SK-N-MC (cell line): ENCODE measurements at regions not wholly inside any gene's neighbourhood (a gene's known extent, or its start where the extent isn't known, plus 50 kb on each side); places are given as distances from the start of the nearest gene placed in this dataset.

ENCODE experiments used
- DNase-seq: peaks from one replicate; pipeline ENCODE4 v3.0.0-alpha.2; 2011; ENCODE audit warnings: low read depth, low spot score
- H3K27ac ChIP-seq: fragments of 200-600 bp; sonication (generic); 2 replicates; pipeline ENCODE4 v1.5.1; 2016; ENCODE audit warnings: mixed run types
- H3K36me3 ChIP-seq: fragments of 200-600 bp; sonication (generic); 2 replicates; pipeline ENCODE4 v1.6.1; 2017; ENCODE audit warnings: antibody characterized with exemption, low read length, mixed read lengths; ENCODE audit not compliant: insufficient read depth
- H3K4me3 ChIP-seq: fragments of 200-600 bp; sonication (generic); 2 replicates; pipeline ENCODE4 v1.5.1; 2016
- H3K9ac ChIP-seq: fragments of 200-600 bp; sonication (generic); 2 replicates; pipeline ENCODE4 v1.8.0; 2017; ENCODE audit warnings: mixed run types, mixed read lengths; ENCODE audit not compliant: insufficient read length
- H3K9me3 ChIP-seq: fragments of 200-600 bp; sonication (generic); 2 replicates; pipeline ENCODE4 v1.6.1; 2017; ENCODE audit warnings: low read depth, mild to moderate bottlenecking, antibody characterized with exemption, low read length, moderate library complexity, mixed read lengths
- EZH2 ChIP-seq: fragments of 200-600 bp; sonication (generic); IDR thresholded peaks from one replicate; pipeline ENCODE4 v1.6.1; 2017; ENCODE audit warnings: antibody characterized with exemption
- FOXP2 ChIP-seq: optimal IDR thresholded peaks from 2 replicates; pipeline ENCODE3; 2011; ENCODE audit warnings: mild to moderate bottlenecking, moderate library complexity; ENCODE audit not compliant: insufficient read depth; ENCODE audit errors: extremely low read length, control extremely low read depth
- POLR2AphosphoS5 ChIP-seq: IDR thresholded peaks from 2 replicates; pipeline ENCODE4 v1.6.1; 2012; ENCODE audit warnings: mild to moderate bottlenecking, low read depth, low read length, borderline replicate concordance

DNA sequence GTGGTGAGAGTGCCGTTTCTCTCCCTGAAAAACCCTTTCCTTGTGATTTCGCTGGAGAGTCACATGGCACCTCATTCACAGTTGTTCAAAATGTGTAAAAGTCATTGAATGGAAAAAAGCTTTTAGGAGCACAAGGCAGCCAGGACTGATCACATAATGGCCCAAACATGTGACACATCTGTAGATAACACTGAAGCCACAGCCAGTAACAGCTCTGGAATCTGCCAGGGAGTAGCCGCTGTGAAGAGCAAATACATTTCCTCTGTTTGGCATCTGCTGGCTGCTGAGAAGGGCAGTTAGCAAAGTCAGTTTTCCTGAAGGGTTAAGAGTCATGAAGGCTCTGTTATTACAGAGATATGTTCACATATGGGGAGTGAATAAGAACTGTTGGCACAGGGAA lies 271.8 kb downstream of the NNT start:
- Histone ChIP-seq H3K36me3 (no peaks in the 10 kb centered on the region), H3K27ac (no peak overlapping the region), H3K9me3 (no peaks in the 10 kb centered on the region), H3K9ac (no peak overlapping the region), H3K4me3 (no peak overlapping the region)
- TF ChIP-seq FOXP2 = no peak
- TF ChIP-seq EZH2 = no peak
- no peak for TF ChIP-seq POLR2AphosphoS5
- no peak for DNase-seq

DNA sequence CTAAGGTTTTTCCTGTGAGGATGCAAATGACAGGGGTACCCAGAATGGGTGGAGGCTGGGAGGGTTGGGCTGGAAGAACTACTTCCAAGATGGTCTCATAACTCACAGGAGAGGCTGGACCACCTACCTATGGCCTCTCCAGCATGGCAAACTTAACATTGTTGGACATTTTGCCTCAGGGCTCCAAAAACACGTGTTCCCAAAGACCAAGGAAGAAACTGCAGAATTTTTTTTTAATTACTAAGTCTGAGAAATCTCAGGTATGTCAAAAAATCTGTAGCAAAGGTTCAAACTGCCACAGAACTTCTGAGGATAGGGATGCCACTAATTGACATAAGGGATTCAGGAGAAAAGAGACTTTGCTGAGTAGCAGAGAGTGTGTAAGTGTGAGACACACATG lies 270.8 kb downstream of the NNT start:
- no peaks in the 10 kb centered on the region for H3K36me3 ChIP-seq
- TF ChIP-seq EZH2 (no peak), POLR2AphosphoS5 (no peak), FOXP2 (no peak)
- no peak overlapping the region for H3K27ac ChIP-seq
- no peaks in the 10 kb centered on the region for H3K9me3 ChIP-seq
- H3K9ac ChIP-seq = no peak overlapping the region
- no peak overlapping the region for H3K4me3 ChIP-seq
- DNase-seq = no peak

DNA sequence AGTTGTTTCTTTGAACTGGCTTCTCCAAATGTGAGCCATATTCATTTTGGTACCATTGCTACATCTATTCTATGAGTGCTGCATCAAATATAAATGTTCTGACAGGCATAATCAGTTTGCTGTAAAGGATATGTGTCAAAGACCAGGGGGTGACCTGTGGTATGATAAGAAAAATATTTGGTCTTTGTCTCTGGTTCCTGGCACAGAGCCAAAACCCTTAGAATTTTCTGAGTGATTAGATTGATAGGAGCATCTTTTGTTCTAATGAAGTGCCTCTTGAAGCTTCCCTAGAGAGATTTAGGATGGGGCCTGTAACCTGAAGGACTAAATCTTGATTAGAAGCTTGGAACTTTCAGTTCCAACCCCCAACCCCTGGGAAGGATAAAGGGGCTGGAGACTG lies 256.3 kb downstream of the NNT start:
- H3K4me3 ChIP-seq = no peak overlapping the region
- TF ChIP-seq POLR2AphosphoS5 (no peak), FOXP2 (no peak), EZH2 (no peak)
- DNase-seq = no peak
- no peaks in the 10 kb centered on the region for H3K36me3 ChIP-seq
- H3K9ac ChIP-seq = no peak overlapping the region
- H3K9me3 ChIP-seq = no peaks in the 10 kb centered on the region
- H3K27ac ChIP-seq = no peak overlapping the region

DNA sequence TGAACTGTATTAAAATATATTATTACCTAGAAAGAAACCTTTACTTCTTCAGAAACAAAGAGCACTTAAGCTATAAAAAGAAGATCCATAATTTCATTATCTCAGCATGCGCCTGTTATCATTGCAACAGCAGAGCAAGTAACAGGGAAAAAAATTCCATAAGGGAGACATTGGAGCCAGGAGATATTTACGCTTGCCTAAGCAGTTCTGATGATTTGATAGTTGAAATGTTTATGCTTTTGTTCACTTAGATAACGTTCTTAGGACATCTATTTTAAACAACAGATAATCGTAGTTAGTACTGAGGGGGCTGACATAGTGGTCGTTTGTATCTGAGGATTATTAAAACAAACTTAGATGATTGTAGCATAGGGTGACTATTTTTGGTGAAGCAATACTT lies 252.5 kb downstream of the NNT start:
- Histone ChIP-seq H3K9me3 (no peaks in the 10 kb centered on the region), H3K36me3 (no peaks in the 10 kb centered on the region), H3K4me3 (no peak overlapping the region), H3K27ac (no peak overlapping the region), H3K9ac (no peak overlapping the region)
- no peak for TF ChIP-seq FOXP2
- no peak for TF ChIP-seq EZH2
- no peak for TF ChIP-seq POLR2AphosphoS5
- DNase-seq = no peak

DNA sequence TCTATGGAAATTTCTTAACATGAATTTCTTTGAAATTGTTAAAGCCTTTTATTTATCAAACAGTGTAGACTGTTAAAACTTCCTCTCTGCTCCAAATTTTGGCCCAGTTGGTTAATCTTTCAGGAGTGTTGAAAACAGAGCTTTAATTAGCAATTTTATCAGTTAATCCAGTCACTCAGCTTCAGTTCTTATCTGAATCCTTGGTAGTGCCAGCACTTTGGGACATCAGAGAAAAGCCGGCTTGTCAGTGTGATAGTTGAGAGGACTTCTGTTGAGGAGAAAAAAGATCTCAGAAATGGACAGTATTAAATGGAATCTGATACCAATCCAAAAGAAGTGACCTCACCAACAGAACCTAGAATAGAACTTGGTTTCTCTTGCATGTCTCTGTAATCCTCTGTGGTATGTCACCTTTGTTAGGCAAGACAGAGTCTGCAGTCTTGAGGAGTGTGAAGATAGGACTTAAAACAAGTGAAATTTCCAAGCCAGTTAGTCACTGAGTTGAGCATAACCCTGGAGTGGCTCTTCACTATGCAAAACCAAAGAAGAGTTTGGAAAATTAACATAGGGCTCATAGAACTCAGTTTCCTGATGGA lies 251.8 kb downstream of the NNT start:
- TF ChIP-seq FOXP2 = no peak
- no peak for TF ChIP-seq EZH2
- TF ChIP-seq POLR2AphosphoS5 = no peak
- no peaks in the 10 kb centered on the region for H3K36me3 ChIP-seq
- H3K9ac ChIP-seq = no peak overlapping the region
- H3K9me3 ChIP-seq = no peaks in the 10 kb centered on the region
- DNase-seq = no peak
- no peak overlapping the region for H3K27ac ChIP-seq
- H3K4me3 ChIP-seq = no peak overlapping the region

DNA sequence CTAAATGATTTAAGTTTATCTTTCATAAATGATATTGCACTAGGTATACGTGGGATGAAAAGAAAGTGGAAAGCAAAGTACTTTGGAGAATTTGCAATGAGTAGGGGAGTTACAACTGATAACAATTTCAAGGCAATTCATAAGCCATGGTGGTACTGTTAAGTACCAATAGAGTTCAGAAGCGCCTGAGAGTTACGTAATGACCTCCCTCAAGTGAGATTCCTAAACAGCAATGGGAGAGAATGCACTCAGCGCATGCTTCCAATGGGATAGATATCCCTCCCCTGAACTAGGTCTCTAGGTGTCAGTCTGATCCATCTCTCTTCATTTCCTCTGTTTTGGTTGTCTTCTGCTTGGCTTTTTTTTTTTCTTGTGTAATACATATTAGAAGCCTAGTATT lies 249.3 kb downstream of the NNT start:
- no peak for DNase-seq
- H3K4me3 ChIP-seq = no peak overlapping the region
- H3K9ac ChIP-seq = no peak overlapping the region
- H3K27ac ChIP-seq = no peak overlapping the region
- no peaks in the 10 kb centered on the region for H3K9me3 ChIP-seq
- H3K36me3 ChIP-seq = no peaks in the 10 kb centered on the region
- TF ChIP-seq POLR2AphosphoS5 (no peak), FOXP2 (no peak), EZH2 (no peak)

GRCh38 chr5:43851741-43852140 lies 248.8 kb downstream of the NNT start:
- H3K4me3 ChIP-seq = no peak overlapping the region
- H3K9ac ChIP-seq = no peak overlapping the region
- H3K36me3 ChIP-seq = no peaks in the 10 kb centered on the region
- DNase-seq = no peak
- no peak for TF ChIP-seq FOXP2
- no peak for TF ChIP-seq EZH2
- TF ChIP-seq POLR2AphosphoS5 = no peak
- H3K9me3 ChIP-seq = no peaks in the 10 kb centered on the region
- H3K27ac ChIP-seq = no peak overlapping the region

DNA sequence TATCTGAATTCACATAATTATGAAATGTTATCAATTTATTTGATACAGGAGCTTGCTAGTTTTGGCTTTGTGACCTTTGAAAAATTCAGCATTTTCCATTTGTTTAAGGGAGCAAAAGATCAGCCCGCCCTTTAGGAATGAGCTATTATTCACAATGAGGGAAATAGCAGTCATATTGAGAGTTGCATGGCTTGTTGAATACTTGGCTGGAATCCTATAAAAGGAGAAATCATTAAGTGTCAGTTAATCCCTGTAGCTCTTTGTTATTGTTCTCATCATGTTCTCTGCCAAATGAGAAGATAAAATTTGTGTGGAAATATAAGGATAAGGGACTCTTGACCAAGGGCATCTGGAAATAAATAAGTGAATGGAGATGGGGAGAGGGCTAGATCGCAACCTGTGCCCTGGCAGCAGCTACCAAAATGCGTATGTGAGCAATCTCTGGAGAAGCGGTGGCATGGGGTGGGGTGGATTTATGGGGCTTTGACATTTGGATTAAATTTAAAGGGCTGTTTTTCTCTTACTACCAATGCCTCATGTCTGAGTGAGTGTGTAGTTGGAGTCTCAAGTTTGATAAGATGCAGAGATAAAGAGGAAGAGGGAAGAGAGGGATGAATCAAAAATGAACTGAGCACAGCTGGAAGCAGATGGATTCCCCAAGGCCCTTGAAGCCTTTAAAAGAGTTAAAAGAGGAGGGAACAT lies 237.6 kb downstream of the NNT start:
- no peak for DNase-seq
- no peak for TF ChIP-seq EZH2
- no peak for TF ChIP-seq POLR2AphosphoS5
- TF ChIP-seq FOXP2 = no peak
- H3K36me3 ChIP-seq = no peaks in the 10 kb centered on the region

GRCh38 chr5:43839218-43839617 lies 236.2 kb downstream of the NNT start:
- DNase-seq = no peak
- H3K27ac ChIP-seq = no peak overlapping the region
- H3K9ac ChIP-seq = no peak overlapping the region
- H3K9me3 ChIP-seq = no peaks in the 10 kb centered on the region
- H3K36me3 ChIP-seq = no peaks in the 10 kb centered on the region
- TF ChIP-seq POLR2AphosphoS5 (no peak), FOXP2 (no peak), EZH2 (no peak)
- no peak overlapping the region for H3K4me3 ChIP-seq

More for the DNA sequence above, 237.6 kb downstream of the NNT start:
- no peak overlapping the region for H3K4me3 ChIP-seq
- H3K27ac ChIP-seq = no peak overlapping the region
- no peak overlapping the region for H3K9ac ChIP-seq
- no peaks in the 10 kb centered on the region for H3K9me3 ChIP-seq
